Fibroblast of lung (primary cell): ENCODE measurements at regions not wholly inside any gene's neighbourhood (a gene's known extent, or its start where the extent isn't known, plus 50 kb on each side); places are given as distances from the start of the nearest gene placed in this dataset.

ENCODE experiments used
- DNase-seq, 2 donors: peaks; one replicate each; pipeline versions ENCODE4 v3.0.0 to v3.0.0-alpha.2; 2010; ENCODE audit warnings: low read depth in 2 of 2
- H2AFZ ChIP-seq: 2 replicates; pipeline ENCODE4 v1.5.1; 2012; ENCODE audit warnings: low read length, control low read depth, inconsistent platforms
- H3K27ac ChIP-seq: 2 replicates; pipeline ENCODE4 v1.5.1; 2011; ENCODE audit warnings: low read length, control low read depth; ENCODE audit not compliant: insufficient read depth
- H3K27me3 ChIP-seq: 2 replicates; pipeline ENCODE4 v1.5.1; 2011; ENCODE audit warnings: mild to moderate bottlenecking, low read length; ENCODE audit not compliant: control insufficient read depth, insufficient read depth
- H3K36me3 ChIP-seq: 2 replicates; pipeline ENCODE4 v1.5.1; 2011; ENCODE audit warnings: low read length; ENCODE audit not compliant: control insufficient read depth, insufficient read depth
- H3K4me1 ChIP-seq: 2 replicates; pipeline ENCODE4 v1.5.1; 2011; ENCODE audit warnings: low read length; ENCODE audit not compliant: control insufficient read depth, insufficient read depth; ENCODE audit errors: extremely low read depth
- H3K4me2 ChIP-seq: 2 replicates; pipeline ENCODE4 v1.5.1; 2011; ENCODE audit warnings: low read length, control low read depth; ENCODE audit not compliant: insufficient read depth; ENCODE audit errors: extremely low read depth
- H3K4me3 ChIP-seq, 4 experiments: fragments of 200-600 bp in 1 of 4; sonication (generic) in 1 of 4; replicated peaks in 1 of 4; 2 replicates each; pipeline ENCODE4 v1.5.1; 2011 to 2016; ENCODE audit warnings: low read length in 4 of 4, low read depth in 3 of 4, mild to moderate bottlenecking in 3 of 4, control low read depth in 2 of 4, inconsistent platforms in 1 of 4, mixed read lengths in 1 of 4; ENCODE audit not compliant: insufficient read depth in 1 of 4; ENCODE audit errors: control extremely low read depth in 1 of 4
- H3K79me2 ChIP-seq: 2 replicates; pipeline ENCODE4 v1.5.1; 2012; ENCODE audit warnings: mild to moderate bottlenecking, low read length, inconsistent platforms; ENCODE audit not compliant: control insufficient read depth, insufficient read depth
- H3K9ac ChIP-seq: 2 replicates; pipeline ENCODE4 v1.5.1; 2011; ENCODE audit warnings: mild to moderate bottlenecking, low read length, control low read depth; ENCODE audit not compliant: insufficient read depth
- H3K9me3 ChIP-seq: 2 replicates; pipeline ENCODE4 v1.5.1; 2012; ENCODE audit warnings: low read depth, low read length; ENCODE audit not compliant: control insufficient read depth, insufficient read depth
- H4K20me1 ChIP-seq: 2 replicates; pipeline ENCODE4 v1.5.1; 2011; ENCODE audit warnings: low read length; ENCODE audit not compliant: control insufficient read depth, insufficient read depth; ENCODE audit errors: extremely low read depth
- EZH2 ChIP-seq: IDR thresholded peaks from 2 replicates; pipeline ENCODE4 v1.5.1; 2012; ENCODE audit warnings: low read length, control low read depth, mild to moderate bottlenecking; ENCODE audit errors: missing control alignments
- TF ChIP-seq, protein P1 (sequence below), 2 donors: IDR thresholded peaks in 1 of 2; conservative IDR thresholded peaks in 1 of 2; 1 replicate in 1 of 2; 2 replicates in 1 of 2; pipeline ENCODE4 v1.5.1; 2011 to 2012; ENCODE audit warnings: low read length in 2 of 2, control low read depth in 1 of 2, inconsistent platforms in 1 of 2, low read depth in 1 of 2, mild to moderate bottlenecking in 1 of 2

DNA sequence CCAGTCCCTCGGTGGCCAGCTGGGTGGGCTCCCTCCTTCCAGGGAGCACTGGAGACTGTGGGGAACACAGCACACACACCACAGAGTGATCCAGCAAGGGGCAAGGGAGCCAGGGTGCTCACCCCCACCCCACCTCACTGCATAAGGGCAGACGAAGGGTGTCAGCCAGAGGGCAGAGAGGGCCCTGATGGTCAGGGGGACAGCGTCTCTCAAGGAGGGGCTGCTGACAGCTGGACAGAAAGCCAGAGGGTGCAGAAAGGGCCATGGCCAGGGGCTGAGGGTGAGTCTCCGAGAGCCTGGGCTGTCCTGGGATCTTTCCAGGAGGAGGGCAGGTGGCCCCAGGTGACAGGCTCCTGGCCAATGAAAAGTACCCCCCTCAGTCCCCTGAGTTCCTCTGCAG, 73.4 kb upstream of the PMEPA1 start:
- H3K27ac ChIP-seq, result no peak overlapping the region
- no peaks in the 10 kb centered on the region for H4K20me1 ChIP-seq
- H3K4me1 ChIP-seq, result no peaks in the 10 kb centered on the region
- H3K27me3 ChIP-seq, result no peaks in the 10 kb centered on the region
- DNase-seq, result no peak
- H3K79me2 ChIP-seq, result no peaks in the 10 kb centered on the region
- no peak overlapping the region for H3K9ac ChIP-seq
- TF ChIP-seq, protein P1, sequence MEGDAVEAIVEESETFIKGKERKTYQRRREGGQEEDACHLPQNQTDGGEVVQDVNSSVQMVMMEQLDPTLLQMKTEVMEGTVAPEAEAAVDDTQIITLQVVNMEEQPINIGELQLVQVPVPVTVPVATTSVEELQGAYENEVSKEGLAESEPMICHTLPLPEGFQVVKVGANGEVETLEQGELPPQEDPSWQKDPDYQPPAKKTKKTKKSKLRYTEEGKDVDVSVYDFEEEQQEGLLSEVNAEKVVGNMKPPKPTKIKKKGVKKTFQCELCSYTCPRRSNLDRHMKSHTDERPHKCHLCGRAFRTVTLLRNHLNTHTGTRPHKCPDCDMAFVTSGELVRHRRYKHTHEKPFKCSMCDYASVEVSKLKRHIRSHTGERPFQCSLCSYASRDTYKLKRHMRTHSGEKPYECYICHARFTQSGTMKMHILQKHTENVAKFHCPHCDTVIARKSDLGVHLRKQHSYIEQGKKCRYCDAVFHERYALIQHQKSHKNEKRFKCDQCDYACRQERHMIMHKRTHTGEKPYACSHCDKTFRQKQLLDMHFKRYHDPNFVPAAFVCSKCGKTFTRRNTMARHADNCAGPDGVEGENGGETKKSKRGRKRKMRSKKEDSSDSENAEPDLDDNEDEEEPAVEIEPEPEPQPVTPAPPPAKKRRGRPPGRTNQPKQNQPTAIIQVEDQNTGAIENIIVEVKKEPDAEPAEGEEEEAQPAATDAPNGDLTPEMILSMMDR (conservative IDR thresholded peaks at IDR 0.05 in 1 of 2, IDR thresholded peaks at IDR 0.05 in 1 of 2; ENCODE audit: low read depth in 1 of 2, low read length in 2 of 2), result no peak
- no peak for TF ChIP-seq EZH2
- no peak overlapping the region for H3K4me3 ChIP-seq
- no peaks in the 10 kb centered on the region for H3K36me3 ChIP-seq
- no peak overlapping the region for H2AFZ ChIP-seq
- H3K4me2 ChIP-seq, result no peak overlapping the region
- H3K9me3 ChIP-seq, result no peaks in the 10 kb centered on the region

DNA sequence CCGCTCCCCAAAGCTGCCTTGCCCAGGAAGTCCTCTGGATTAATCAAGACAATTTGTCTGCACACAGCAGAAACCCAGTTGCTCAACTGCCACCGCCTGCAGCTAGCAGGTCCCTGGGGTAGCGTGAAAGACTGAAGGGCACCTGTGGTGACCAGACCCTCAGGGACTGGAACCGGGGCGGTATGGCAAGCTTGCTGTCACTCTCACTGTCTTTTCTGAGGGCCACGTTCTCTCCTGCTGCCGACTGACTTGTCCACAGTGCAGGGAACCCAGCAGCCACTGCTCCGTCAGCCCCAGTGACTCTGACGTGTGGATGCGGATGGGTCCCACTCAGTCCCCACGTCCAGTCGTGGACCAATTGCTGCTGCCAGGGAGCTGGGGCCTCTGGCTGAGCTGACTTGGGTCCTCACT, 72.8 kb upstream of the PMEPA1 start:
- no peak overlapping the region for H2AFZ ChIP-seq
- H4K20me1 ChIP-seq, result no peaks in the 10 kb centered on the region
- no peak for TF ChIP-seq EZH2
- TF ChIP-seq, protein P1 (conservative IDR thresholded peaks at IDR 0.05 in 1 of 2, IDR thresholded peaks at IDR 0.05 in 1 of 2; ENCODE audit: low read depth in 1 of 2, low read length in 2 of 2), result no peak
- H3K27ac ChIP-seq, result no peak overlapping the region
- H3K4me1 ChIP-seq, result no peaks in the 10 kb centered on the region
- H3K27me3 ChIP-seq, result no peaks in the 10 kb centered on the region
- no peak overlapping the region for H3K4me3 ChIP-seq
- DNase-seq, result no peak
- no peak overlapping the region for H3K9ac ChIP-seq
- H3K9me3 ChIP-seq, result no peaks in the 10 kb centered on the region
- no peak overlapping the region for H3K4me2 ChIP-seq
- H3K36me3 ChIP-seq, result no peaks in the 10 kb centered on the region
- no peaks in the 10 kb centered on the region for H3K79me2 ChIP-seq

DNA sequence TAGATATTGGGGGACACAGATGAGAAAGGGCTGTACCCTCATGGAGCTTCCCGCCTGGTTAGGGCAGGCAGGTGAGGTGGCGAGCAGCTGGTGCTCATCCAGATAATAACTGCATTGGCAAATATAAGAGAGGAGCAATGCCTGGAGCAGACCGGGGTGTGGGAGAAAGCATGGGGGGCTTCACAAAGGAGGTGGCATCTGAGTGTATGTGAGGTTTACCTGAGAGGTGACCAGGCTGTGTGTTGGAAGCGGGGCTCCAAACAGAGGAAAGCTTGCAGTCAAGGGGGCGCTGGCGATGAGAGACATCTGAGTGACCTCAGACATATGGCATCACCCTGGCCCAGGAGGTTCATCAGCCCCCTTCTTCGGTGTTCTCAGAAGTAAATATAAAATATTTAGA, 72.1 kb upstream of the PMEPA1 start:
- H3K27ac ChIP-seq, result no peak overlapping the region
- no peaks in the 10 kb centered on the region for H3K27me3 ChIP-seq
- H3K4me3 ChIP-seq, result no peak overlapping the region
- H3K9ac ChIP-seq, result no peak overlapping the region
- no peaks in the 10 kb centered on the region for H3K79me2 ChIP-seq
- H3K4me1 ChIP-seq, result no peaks in the 10 kb centered on the region
- H3K36me3 ChIP-seq, result no peaks in the 10 kb centered on the region
- H2AFZ ChIP-seq, result no peak overlapping the region
- no peak overlapping the region for H3K4me2 ChIP-seq
- DNase-seq, result no peak
- no peaks in the 10 kb centered on the region for H4K20me1 ChIP-seq
- no peak for TF ChIP-seq EZH2
- TF ChIP-seq, protein P1 (conservative IDR thresholded peaks at IDR 0.05 in 1 of 2, IDR thresholded peaks at IDR 0.05 in 1 of 2; ENCODE audit: low read depth in 1 of 2, low read length in 2 of 2), result no peak
- no peaks in the 10 kb centered on the region for H3K9me3 ChIP-seq
